C4-2B (cell line): ENCODE measurements at regions not wholly inside any gene's neighbourhood (a gene's known extent, or its start where the extent isn't known, plus 50 kb on each side); places are given as distances from the start of the nearest gene placed in this dataset.

Experiments
- ZFX ChIP-seq: fragments of 450-650 bp; IDR thresholded peaks from 2 replicates; pipeline ENCODE4 v1.6.1; 2017
- TF ChIP-seq, protein P1 (sequence below): fragments of 450-650 bp; conservative IDR thresholded peaks from 2 replicates; pipeline ENCODE4 v1.5.1; 2017; ENCODE audit warnings: mild to moderate bottlenecking

- TF ChIP-seq, protein P1, sequence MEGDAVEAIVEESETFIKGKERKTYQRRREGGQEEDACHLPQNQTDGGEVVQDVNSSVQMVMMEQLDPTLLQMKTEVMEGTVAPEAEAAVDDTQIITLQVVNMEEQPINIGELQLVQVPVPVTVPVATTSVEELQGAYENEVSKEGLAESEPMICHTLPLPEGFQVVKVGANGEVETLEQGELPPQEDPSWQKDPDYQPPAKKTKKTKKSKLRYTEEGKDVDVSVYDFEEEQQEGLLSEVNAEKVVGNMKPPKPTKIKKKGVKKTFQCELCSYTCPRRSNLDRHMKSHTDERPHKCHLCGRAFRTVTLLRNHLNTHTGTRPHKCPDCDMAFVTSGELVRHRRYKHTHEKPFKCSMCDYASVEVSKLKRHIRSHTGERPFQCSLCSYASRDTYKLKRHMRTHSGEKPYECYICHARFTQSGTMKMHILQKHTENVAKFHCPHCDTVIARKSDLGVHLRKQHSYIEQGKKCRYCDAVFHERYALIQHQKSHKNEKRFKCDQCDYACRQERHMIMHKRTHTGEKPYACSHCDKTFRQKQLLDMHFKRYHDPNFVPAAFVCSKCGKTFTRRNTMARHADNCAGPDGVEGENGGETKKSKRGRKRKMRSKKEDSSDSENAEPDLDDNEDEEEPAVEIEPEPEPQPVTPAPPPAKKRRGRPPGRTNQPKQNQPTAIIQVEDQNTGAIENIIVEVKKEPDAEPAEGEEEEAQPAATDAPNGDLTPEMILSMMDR = no peak
- TF ChIP-seq ZFX = no peak
Measured at GRCh38 chr12:33830070-33830469, 192.2 kb upstream of the ALG10 start.
